ENCODE measurements at regions not wholly inside any gene's neighbourhood (a gene's known extent, or its start where the extent isn't known, plus 50 kb on each side); places are given as distances from the start of the nearest gene placed in this dataset.

DNA sequence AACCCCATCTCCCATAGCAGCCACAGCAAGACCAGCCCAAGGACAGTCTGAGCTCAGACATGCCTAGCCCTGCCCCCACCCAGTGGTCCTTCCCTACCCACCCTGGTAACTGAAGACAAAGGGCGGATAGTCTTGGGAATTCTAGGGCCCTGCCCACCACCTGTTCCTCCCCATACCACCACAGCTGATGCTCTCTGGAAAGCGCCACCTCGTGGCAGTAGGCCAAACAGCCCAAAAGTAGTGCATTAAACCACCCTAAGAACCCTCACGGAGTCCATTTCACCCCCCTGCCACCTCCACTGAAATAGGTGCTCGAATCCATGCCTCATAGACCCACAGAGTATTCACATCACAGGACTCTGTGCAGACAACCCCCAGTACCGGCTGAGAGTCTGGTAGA, 1021.4 kb downstream of the CDH8 start:
- TF ChIP-seq CTCF (IDR thresholded peaks at IDR 0.05; ENCODE audit: insufficient read depth, low read length, poor library complexity, severe bottlenecking) (no peak), EZH2phosphoT487 (conservative IDR thresholded peaks at IDR 0.05; ENCODE audit: low read length) (no peak)

All from SU-DHL-6 (cell line).